ENCODE measurements at regions not wholly inside any gene's neighbourhood (a gene's known extent, or its start where the extent isn't known, plus 50 kb on each side); places are given as distances from the start of the nearest gene placed in this dataset.

DNA sequence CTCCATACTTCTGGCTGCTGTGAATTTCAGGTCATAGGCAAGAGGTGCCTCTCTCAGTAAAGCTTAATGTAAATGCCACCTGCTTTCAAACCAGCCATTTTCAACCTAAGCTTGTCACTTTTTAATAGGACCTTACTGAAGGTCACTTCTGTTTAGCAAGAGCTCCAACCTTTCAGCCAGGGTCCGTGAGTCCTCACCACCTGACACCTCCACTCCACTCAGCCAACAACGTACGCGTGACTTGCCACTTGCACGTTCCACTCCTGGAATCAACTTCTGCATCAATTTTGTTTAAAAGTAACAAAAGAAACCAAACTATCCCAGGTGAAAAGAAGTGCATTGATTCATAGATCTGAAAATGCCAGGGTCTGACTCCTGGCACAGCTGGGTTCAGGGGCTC lies 114.4 kb downstream of the TRIM29 start:
- no peak overlapping the region for H3K4me3 ChIP-seq (ENCODE audit: low read length)
- DNase-seq (ENCODE audit: low read depth): no peak
- TF ChIP-seq, protein P1, sequence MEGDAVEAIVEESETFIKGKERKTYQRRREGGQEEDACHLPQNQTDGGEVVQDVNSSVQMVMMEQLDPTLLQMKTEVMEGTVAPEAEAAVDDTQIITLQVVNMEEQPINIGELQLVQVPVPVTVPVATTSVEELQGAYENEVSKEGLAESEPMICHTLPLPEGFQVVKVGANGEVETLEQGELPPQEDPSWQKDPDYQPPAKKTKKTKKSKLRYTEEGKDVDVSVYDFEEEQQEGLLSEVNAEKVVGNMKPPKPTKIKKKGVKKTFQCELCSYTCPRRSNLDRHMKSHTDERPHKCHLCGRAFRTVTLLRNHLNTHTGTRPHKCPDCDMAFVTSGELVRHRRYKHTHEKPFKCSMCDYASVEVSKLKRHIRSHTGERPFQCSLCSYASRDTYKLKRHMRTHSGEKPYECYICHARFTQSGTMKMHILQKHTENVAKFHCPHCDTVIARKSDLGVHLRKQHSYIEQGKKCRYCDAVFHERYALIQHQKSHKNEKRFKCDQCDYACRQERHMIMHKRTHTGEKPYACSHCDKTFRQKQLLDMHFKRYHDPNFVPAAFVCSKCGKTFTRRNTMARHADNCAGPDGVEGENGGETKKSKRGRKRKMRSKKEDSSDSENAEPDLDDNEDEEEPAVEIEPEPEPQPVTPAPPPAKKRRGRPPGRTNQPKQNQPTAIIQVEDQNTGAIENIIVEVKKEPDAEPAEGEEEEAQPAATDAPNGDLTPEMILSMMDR (conservative IDR thresholded peaks at IDR 0.05; ENCODE audit: low read depth, low read length): no peak

DNA sequence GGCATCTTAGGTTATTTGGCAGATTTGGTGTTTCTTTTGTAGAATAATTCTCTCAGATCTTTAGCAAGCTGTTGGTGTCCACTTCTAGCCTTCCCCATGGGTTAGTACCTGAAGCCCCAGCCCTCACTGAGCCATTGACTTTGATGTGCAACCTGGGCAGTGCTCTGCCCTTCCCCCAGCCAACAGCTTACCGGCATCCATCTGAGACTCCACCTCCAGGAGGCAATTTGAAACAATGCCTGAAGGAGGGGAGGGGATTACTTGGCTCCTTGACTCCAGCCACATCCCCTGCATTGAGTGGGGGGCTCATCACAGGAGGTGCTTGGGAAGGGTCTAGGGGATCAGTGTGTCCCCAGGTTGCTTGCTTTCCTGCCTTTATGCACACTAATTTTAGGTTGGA lies 114.8 kb downstream of the TRIM29 start:
- no peak overlapping the region for H3K4me3 ChIP-seq (ENCODE audit: low read length)
- no peak for DNase-seq (ENCODE audit: low read depth)
- TF ChIP-seq, protein P1 (conservative IDR thresholded peaks at IDR 0.05; ENCODE audit: low read depth, low read length): no peak

DNA sequence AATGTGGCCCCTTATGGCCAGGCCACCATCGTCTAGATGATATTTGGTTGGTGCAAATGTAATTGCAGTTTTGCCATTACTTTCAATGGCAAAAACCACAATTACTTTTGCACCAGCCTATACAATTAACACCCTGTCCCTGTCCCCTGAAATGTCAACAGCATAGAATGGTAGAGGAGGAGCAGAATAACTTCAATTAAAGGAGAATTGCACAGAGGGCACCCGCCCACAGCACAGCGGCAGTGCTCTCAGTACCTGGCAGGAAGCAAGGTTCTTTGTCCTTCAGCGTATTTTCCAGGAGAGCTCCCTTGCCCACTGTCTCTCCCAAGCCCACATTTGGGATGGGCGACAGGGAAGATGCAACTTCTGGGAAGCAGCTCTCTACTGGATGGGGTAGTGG lies 115.3 kb downstream of the TRIM29 start:
- TF ChIP-seq, protein P1 (conservative IDR thresholded peaks at IDR 0.05; ENCODE audit: low read depth, low read length): no peak

DNA sequence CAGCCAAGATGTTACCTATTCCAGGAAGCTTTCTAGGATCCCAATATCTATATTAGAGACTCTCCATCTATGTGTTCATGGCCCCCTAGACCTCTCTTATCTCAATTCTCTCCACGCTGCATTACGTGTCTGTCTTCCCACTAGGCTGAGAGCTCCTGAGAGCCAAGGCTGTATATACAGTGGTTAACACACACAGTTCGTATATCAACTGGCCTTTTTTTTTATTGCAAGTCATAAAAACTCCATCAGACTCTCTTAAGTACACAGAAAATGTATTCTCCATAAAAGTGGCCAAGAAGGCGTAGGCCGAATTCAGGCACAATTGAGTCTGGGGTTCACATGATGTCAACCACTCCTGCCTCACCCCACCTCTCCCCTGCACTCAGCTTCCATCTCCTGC lies 115.9 kb downstream of the TRIM29 start:
- TF ChIP-seq, protein P1 (conservative IDR thresholded peaks at IDR 0.05; ENCODE audit: low read depth, low read length): no peak
- H3K4me3 ChIP-seq (ENCODE audit: low read length): no peak overlapping the region

More for the DNA sequence above, 115.3 kb downstream of the TRIM29 start:
- H3K4me3 ChIP-seq (ENCODE audit: low read length): no peak overlapping the region
- DNase-seq (ENCODE audit: low read depth): no peak

DNA sequence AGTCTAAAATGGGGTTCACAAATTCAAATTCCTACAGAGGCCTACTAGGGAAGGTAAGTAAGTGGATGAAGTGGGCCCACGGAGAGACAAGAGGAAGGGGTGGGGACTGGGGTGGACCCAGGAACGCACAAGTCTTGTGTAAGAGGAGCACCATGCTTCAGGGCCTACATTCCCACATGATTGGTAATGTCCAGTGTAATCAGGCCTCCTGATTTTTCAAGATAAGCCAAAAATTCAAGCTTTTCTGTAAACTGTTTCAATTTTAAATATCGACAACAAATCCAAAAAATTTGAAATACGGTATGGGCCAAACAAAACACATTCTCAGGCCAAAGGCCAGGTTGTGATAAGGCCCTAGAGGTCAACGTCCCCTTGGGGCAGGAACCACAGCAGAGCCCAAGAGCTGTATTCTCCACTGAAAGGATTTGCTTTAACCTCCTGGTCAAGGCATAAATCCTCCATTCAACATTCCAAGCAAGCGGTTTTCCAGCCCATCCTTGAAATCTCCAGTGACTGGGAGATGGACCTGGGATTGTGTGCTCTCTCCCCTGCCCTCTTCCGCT lies 116.4 kb downstream of the TRIM29 start:
- TF ChIP-seq, protein P1 (conservative IDR thresholded peaks at IDR 0.05; ENCODE audit: low read depth, low read length): no peak
- H3K4me3 ChIP-seq (ENCODE audit: low read length): no peak overlapping the region
- no peak for DNase-seq (ENCODE audit: low read depth)

More for the DNA sequence above, 115.9 kb downstream of the TRIM29 start:
- no peak for DNase-seq (ENCODE audit: low read depth)

DNA sequence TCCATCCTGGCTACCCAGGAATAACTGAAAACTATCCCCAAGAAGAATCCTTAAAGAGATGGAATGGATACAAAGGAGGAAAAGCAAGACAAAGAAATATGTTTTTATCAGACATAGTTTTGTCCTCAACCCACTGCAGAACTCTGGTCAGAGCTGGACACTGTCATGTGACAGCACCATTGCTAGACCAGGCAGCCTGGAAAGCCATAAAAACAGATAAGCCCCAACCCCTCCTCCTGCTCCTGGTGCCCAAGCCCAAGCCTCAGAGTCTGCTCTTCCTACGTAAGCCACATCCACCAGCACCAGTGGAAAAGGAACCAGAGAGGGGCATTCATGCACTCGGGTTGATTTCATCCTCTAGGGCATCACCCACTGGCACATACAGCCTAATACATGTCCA lies 116.9 kb downstream of the TRIM29 start:
- TF ChIP-seq, protein P1 (conservative IDR thresholded peaks at IDR 0.05; ENCODE audit: low read depth, low read length): no peak
- no peak for DNase-seq (ENCODE audit: low read depth)
- no peak overlapping the region for H3K4me3 ChIP-seq (ENCODE audit: low read length)

DNA sequence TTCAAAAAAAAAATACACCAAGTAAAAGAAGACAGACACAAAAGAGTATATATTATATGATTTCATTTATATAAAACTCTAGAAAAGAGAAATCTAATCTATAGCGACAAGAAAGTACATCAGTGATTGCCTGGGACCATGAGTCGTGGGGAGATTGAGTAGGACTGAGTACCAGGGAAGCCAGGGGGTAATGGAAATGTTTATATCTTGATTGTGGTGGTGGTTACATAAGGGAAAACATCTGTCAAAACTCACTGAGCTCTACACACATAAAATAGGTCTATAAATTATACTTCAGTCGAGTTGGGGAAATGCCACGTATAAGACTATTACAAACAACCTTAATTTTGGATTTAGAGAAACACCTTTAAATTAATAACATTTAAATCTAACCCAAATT lies 117.4 kb downstream of the TRIM29 start:
- no peak overlapping the region for H3K4me3 ChIP-seq (ENCODE audit: low read length)
- DNase-seq (ENCODE audit: low read depth): no peak
- TF ChIP-seq, protein P1 (conservative IDR thresholded peaks at IDR 0.05; ENCODE audit: low read depth, low read length): no peak

Measured in retinal pigment epithelial cell (primary cell).